A673 (cell line): ENCODE measurements at regions not wholly inside any gene's neighbourhood (a gene's known extent, or its start where the extent isn't known, plus 50 kb on each side); places are given as distances from the start of the nearest gene placed in this dataset.

Source experiments
- BruUV-seq: library from RNA; stranded (reverse); fragments of 400-500 nt; replicated peaks from 2 replicates; lab custom pipeline; 2021; lab: Mats Ljungman, UMichigan
- CTCF ChIA-PET: fragments of 300-600 bp; sonication (Branson Sonifier 250); formaldehyde crosslinking; loops from one replicate; lab custom pipeline; 2022; ENCODE audit warnings: antibody characterized with exemption; lab: Charles Lee
- POLR2A ChIA-PET: fragments of 300-600 bp; sonication (Branson Sonifier 250); formaldehyde crosslinking; loops from one replicate; lab custom pipeline; 2022; ENCODE audit warnings: antibody characterized with exemption; ENCODE audit not compliant: low non-redundant PET; lab: Charles Lee
- DNase-seq: peaks from one replicate; pipeline ENCODE4 v3.0.0-alpha.2; 2015; ENCODE audit warnings: low spot score
- H3K27ac ChIP-seq: fragments of 200-600 bp; sonication (generic); 2 replicates; pipeline ENCODE4 v1.5.1; 2016; ENCODE audit warnings: mixed run types, low read depth, mild to moderate bottlenecking, mixed read lengths, antibody characterized with exemption, low read length; ENCODE audit not compliant: poor library complexity, severe bottlenecking
- H3K27me3 ChIP-seq: fragments of 200-600 bp; sonication (generic); replicated peaks from 2 replicates; pipeline ENCODE4 v1.6.1; 2017; ENCODE audit warnings: mixed run types, low read depth, mild to moderate bottlenecking, mixed read lengths, antibody characterized with exemption, low read length; ENCODE audit not compliant: insufficient read depth, poor library complexity
- H3K36me3 ChIP-seq: fragments of 200-600 bp; sonication (generic); 2 replicates; pipeline ENCODE4 v1.6.1; 2016; ENCODE audit warnings: mixed run types, mild to moderate bottlenecking, mixed read lengths, antibody characterized with exemption, low read length; ENCODE audit not compliant: insufficient read depth, poor library complexity, severe bottlenecking
- H3K4me1 ChIP-seq: fragments of 200-600 bp; sonication (generic); 2 replicates; pipeline ENCODE4 v1.6.1; 2017; ENCODE audit warnings: mixed run types, mild to moderate bottlenecking, mixed read lengths, antibody characterized with exemption, low read length; ENCODE audit not compliant: insufficient read depth, poor library complexity, severe bottlenecking
- H3K4me3 ChIP-seq: fragments of 200-600 bp; sonication (generic); 2 replicates; pipeline ENCODE4 v1.5.1; 2016; ENCODE audit warnings: low read depth, mixed run types, mild to moderate bottlenecking, mixed read lengths, low read length; ENCODE audit not compliant: poor library complexity, severe bottlenecking
- H3K9me3 ChIP-seq: fragments of 200-600 bp; sonication (generic); 2 replicates; pipeline ENCODE4 v1.6.1; 2016; ENCODE audit warnings: mixed run types, low read depth, mild to moderate bottlenecking, mixed read lengths, antibody characterized with exemption, low read length; ENCODE audit not compliant: poor library complexity, severe bottlenecking
- CTCF ChIP-seq: fragments of 300-800, 200-600 bp; sonication (generic); conservative IDR thresholded peaks from 2 replicates; pipeline ENCODE4 v1.5.1; 2017; ENCODE audit warnings: low read depth, mild to moderate bottlenecking, antibody characterized with exemption, low read length, moderate library complexity, mixed read lengths
- EZH2 ChIP-seq: fragments of 200-600 bp; sonication (generic); IDR thresholded peaks from 2 replicates; pipeline ENCODE4 v1.6.1; 2017; ENCODE audit warnings: borderline replicate concordance, low read depth, mild to moderate bottlenecking, mixed read lengths, antibody characterized with exemption, low read length; ENCODE audit not compliant: poor library complexity, severe bottlenecking
- intact Hi-C: fragments of 100-400 bp; cut with micrococcal nuclease; formaldehyde crosslinking; loops from one replicate; pipeline ENCODE4 v1.10.0; 2022; ENCODE audit not compliant: unreplicated experiment

- ChIA-PET CTCF (no interaction called here), POLR2A (no interaction called here)
- intact Hi-C loops: no loop called here
- no peaks in the 10 kb centered on the region for H3K36me3 ChIP-seq
- no peaks in the 10 kb centered on the region for H3K9me3 ChIP-seq
- no peak for DNase-seq
- H3K27ac ChIP-seq: no peak overlapping the region
- no peak overlapping the region for H3K4me3 ChIP-seq
- TF ChIP-seq CTCF (no peak), EZH2 (no peak)
- H3K4me1 ChIP-seq: no peaks in the 10 kb centered on the region
- no TSS peak for BruUV-seq
- H3K27me3 ChIP-seq: no peaks in the 10 kb centered on the region
Measured at GRCh38 chr5:121018004-121018403, 553.9 kb downstream of the PRR16 start.

GRCh38 chr5:121019106-121019505 lies 555.0 kb downstream of the PRR16 start:
- intact Hi-C loops: no loop called here
- no peaks in the 10 kb centered on the region for H3K36me3 ChIP-seq
- H3K4me3 ChIP-seq: no peak overlapping the region
- BruUV-seq: no TSS peak
- TF ChIP-seq CTCF: no peak
- TF ChIP-seq EZH2: no peak
- no peaks in the 10 kb centered on the region for H3K9me3 ChIP-seq
- ChIA-PET POLR2A (no interaction called here), CTCF (no interaction called here)
- no peak overlapping the region for H3K27ac ChIP-seq
- no peaks in the 10 kb centered on the region for H3K27me3 ChIP-seq
- H3K4me1 ChIP-seq: no peaks in the 10 kb centered on the region
- no peak for DNase-seq

- ChIA-PET POLR2A (no interaction called here), CTCF (no interaction called here)
- BruUV-seq: no TSS peak
Measured at GRCh38 chr5:121019734-121020133, 555.6 kb downstream of the PRR16 start.

More at GRCh38 chr5:121019734-121020133, 555.6 kb downstream of the PRR16 start:
- DNase-seq: no peak
- H3K4me1 ChIP-seq: no peaks in the 10 kb centered on the region
- H3K9me3 ChIP-seq: no peaks in the 10 kb centered on the region
- intact Hi-C loops: no loop called here
- H3K36me3 ChIP-seq: no peaks in the 10 kb centered on the region
- TF ChIP-seq EZH2 (no peak), CTCF (no peak)
- no peak overlapping the region for H3K27ac ChIP-seq
- no peak overlapping the region for H3K4me3 ChIP-seq
- H3K27me3 ChIP-seq: no peaks in the 10 kb centered on the region
